K562 (cell line): ENCODE measurements at regions not wholly inside any gene's neighbourhood (a gene's known extent, or its start where the extent isn't known, plus 50 kb on each side); places are given as distances from the start of the nearest gene placed in this dataset.

Experiments used
- ATAC-seq: fragments of 200-7000 bp; cut with Tn5 transposase; 3 replicates; pipeline ENCODE4 v1.9.1; 2020; ENCODE audit warnings: moderate library complexity
- BruUV-seq: library from RNA; stranded (reverse); fragments of 400-500 nt; replicated peaks from 2 replicates; lab custom pipeline; 2021; lab: Mats Ljungman, UMichigan
- CTCF ChIA-PET: fragments of 300-600 bp; formaldehyde crosslinking; extraction: SDS; loops from one replicate; lab custom pipeline; 2021; ENCODE audit warnings: low intra/inter-chr PET ratio; lab: Yijun Ruan, JAX
- POLR2A ChIA-PET: fragments of 300-600, 350-650 bp; sonication (Branson Sonifier 250); formaldehyde crosslinking; extraction: SDS; loops from one replicate; lab custom pipeline; 2021; ENCODE audit warnings: antibody characterized with exemption, inconsistent platforms; lab: Yijun Ruan, JAX
- DNase-seq, 4 experiments: peaks; one replicate each; pipeline versions ENCODE4 v3.0.0 to v3.0.0-alpha.2; 2011 to 2018; ENCODE audit warnings: low spot score in 3 of 4, mixed read lengths in 3 of 4; ENCODE audit errors: extremely low read depth in 1 of 4
- FAIRE-seq: peaks from 2 replicates; lab custom pipeline; 2011; peaks lifted over from hg19 to GRCh38; lab: Jason Lieb, UNC
- H2AFZ ChIP-seq: 2 replicates; pipeline ENCODE4 v1.6.0; 2011; ENCODE audit warnings: low read depth, low read length, control low read depth, inconsistent platforms
- H3K27ac ChIP-seq: fragments of 200-600 bp; 3 replicates; pipeline ENCODE4 v1.8.0; 2011; ENCODE audit warnings: low read depth, mild to moderate bottlenecking, control low read depth, inconsistent platforms, low read length, moderate library complexity, mixed read lengths; ENCODE audit errors: extremely low read depth
- H3K27me3 ChIP-seq, 2 experiments: fragments of 300-600 bp in 1 of 2; 2 replicates in 1 of 2; 3 replicates in 1 of 2; pipeline versions ENCODE4 v1.6.0 to v1.8.0; 2011; ENCODE audit warnings: inconsistent platforms in 2 of 2, low read length in 2 of 2, mild to moderate bottlenecking in 1 of 2, mixed read lengths in 1 of 2, moderate library complexity in 1 of 2; ENCODE audit not compliant: control insufficient read depth in 2 of 2, insufficient read depth in 2 of 2
- H3K36me3 ChIP-seq: fragments of 300-600 bp; 3 replicates; pipeline ENCODE4 v1.8.0; 2011; ENCODE audit warnings: mild to moderate bottlenecking, low read length, inconsistent platforms; ENCODE audit not compliant: control insufficient read depth, insufficient read depth
- H3K4me1 ChIP-seq, 2 experiments: fragments of 200-600 bp in 1 of 2; replicated peaks in 1 of 2; 2 replicates in 1 of 2; 3 replicates in 1 of 2; pipeline versions ENCODE4 v1.5.1 to v1.8.0; 2011; ENCODE audit warnings: inconsistent platforms in 2 of 2, low read length in 2 of 2, mild to moderate bottlenecking in 1 of 2, mixed read lengths in 1 of 2, moderate library complexity in 1 of 2; ENCODE audit not compliant: control insufficient read depth in 2 of 2, insufficient read depth in 2 of 2
- H3K4me2 ChIP-seq: 2 replicates; pipeline ENCODE4 v1.6.1; 2011; ENCODE audit warnings: low read length, control low read depth, inconsistent platforms, mixed read lengths; ENCODE audit not compliant: insufficient read depth
- H3K4me3 ChIP-seq: fragments of 200-600 bp; sonication (generic), shearing (Covaris generic); 2 replicates; pipeline ENCODE4 v1.5.1; 2016; ENCODE audit warnings: control low read depth, inconsistent platforms
- H3K79me2 ChIP-seq: fragments of 200-600 bp; 3 replicates; pipeline ENCODE4 v1.8.0; 2011; ENCODE audit warnings: low read length, inconsistent platforms; ENCODE audit not compliant: control insufficient read depth, insufficient read depth
- H3K9ac ChIP-seq, 2 experiments: 2 replicates each; pipeline versions ENCODE4 v1.6.0 to v1.6.1; 2011; ENCODE audit warnings: low read depth in 2 of 2, low read length in 2 of 2, control low read depth in 1 of 2, inconsistent platforms in 1 of 2, mild to moderate bottlenecking in 1 of 2, mixed read lengths in 1 of 2; ENCODE audit not compliant: insufficient read depth in 1 of 2
- H3K9me1 ChIP-seq: one replicate; pipeline ENCODE4 v1.6.0; 2011; ENCODE audit warnings: inconsistent platforms, mild to moderate bottlenecking, low read length, moderate library complexity; ENCODE audit not compliant: control insufficient read depth, insufficient read depth
- H3K9me3 ChIP-seq: replicated peaks from 2 replicates; pipeline ENCODE4 v1.5.1; 2011; ENCODE audit warnings: low read depth, low read length, inconsistent platforms; ENCODE audit not compliant: control insufficient read depth, insufficient read depth
- H4K20me1 ChIP-seq: replicated peaks from 2 replicates; pipeline ENCODE4 v1.6.1; 2011; ENCODE audit warnings: low read length, inconsistent platforms, mixed read lengths; ENCODE audit not compliant: control insufficient read depth, insufficient read depth
- ATF3 ChIP-seq, 2 experiments: fragments of 450-650 bp in 1 of 2; sonication (generic) in 1 of 2; formaldehyde crosslinking in 1 of 2; IDR thresholded peaks in 1 of 2; conservative IDR thresholded peaks in 1 of 2; 2 replicates each; pipeline versions ENCODE4 v1.6.1 to v1.8.1; 2016 to 2023; ENCODE audit warnings: mild to moderate bottlenecking in 2 of 2, moderate library complexity in 2 of 2, inconsistent platforms in 1 of 2, missing genetic modification reagents in 1 of 2
- CTBP1 ChIP-seq: fragments of 450-650 bp; IDR thresholded peaks from 2 replicates; pipeline ENCODE4 v1.6.1; 2016; ENCODE audit warnings: borderline replicate concordance
- DNMT1 ChIP-seq: fragments of 450-650 bp; IDR thresholded peaks from 2 replicates; pipeline ENCODE4 v1.6.1; 2016; ENCODE audit warnings: antibody characterized with exemption, mild to moderate bottlenecking
- FOS ChIP-seq: IDR thresholded peaks from 3 replicates; pipeline ENCODE4 v1.6.1; 2011; ENCODE audit not compliant: insufficient read length; ENCODE audit errors: extremely low read depth
- PML ChIP-seq: IDR thresholded peaks from 2 replicates; pipeline ENCODE4 v1.6.1; 2012; ENCODE audit warnings: low read length, inconsistent platforms
- ZNF764 ChIP-seq: fragments of 250-450 bp; sonication (Bioruptor Pico); IDR thresholded peaks from 2 replicates; pipeline ENCODE4 v1.4.0; 2020; ENCODE audit warnings: low read depth, mild to moderate bottlenecking, moderate library complexity
- WGBS: fragments of 100-300 bp; shearing (Covaris generic); methylation state at CpG from one replicate; pipeline ENCODE4 v1.1.6; 2016; ENCODE audit warnings: low coverage, mixed read lengths; ENCODE audit not compliant: insufficient coverage; ENCODE audit errors: missing lambda C conversion rate; 5-methylcytosine and 5-hydroxymethylcytosine counted together
- in situ Hi-C: fragments of 300-500 bp; cut with MboI; formaldehyde crosslinking; loops from 4 replicates; pipeline ENCODE4 v1.15.0; 2018; ENCODE audit warnings: inconsistent platforms, mixed read lengths
- intact Hi-C: fragments of 100-400 bp; cut with micrococcal nuclease; formaldehyde crosslinking; loops from 2 replicates; pipeline ENCODE4 v1.14.2; 2022

DNA sequence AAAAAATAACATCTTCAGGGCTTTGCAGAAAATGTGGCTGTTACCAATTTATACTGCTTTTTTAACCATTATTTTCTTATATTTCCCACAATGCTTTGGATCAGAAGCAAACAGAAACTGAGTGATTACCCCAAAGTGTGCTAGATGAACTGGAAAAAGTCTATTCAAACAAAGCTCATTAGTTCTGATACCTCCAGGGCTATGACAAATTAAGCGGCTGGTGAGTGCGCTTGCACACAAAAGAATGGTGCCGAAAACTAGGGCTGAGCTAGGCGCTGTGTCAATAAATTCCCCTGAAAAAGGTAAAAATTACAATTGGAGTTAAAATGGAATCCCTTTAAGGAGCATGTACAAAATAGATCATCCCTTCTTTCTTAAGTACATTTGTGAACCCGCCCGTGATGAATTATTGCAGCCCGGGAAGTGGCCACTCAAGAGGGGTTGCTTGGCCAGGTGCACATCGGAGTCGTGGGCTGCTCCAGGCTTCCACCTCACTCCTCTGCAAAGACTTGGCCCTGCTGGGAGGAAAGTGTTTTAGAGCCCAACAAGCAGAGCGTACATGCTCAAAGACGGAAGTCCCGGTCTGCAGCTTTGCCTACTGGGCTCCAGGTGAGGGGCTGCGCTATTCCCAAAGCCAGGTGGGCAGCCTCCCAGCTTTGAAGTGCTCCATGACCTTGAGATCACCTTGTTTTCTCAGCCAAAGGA, 164.0 kb upstream of the ZNF507 start:
- CTCF ChIA-PET = no interaction called here
- POLR2A ChIA-PET = no interaction called here
- intact Hi-C loops (no loop called here), in situ Hi-C loops (no loop called here)
- Histone ChIP-seq H3K4me1 (no peaks in the 10 kb centered on the region), H3K4me2 (no peak overlapping the region), H3K9ac (no peak overlapping the region), H3K9me3 (no peaks in the 10 kb centered on the region), H3K4me3 (no peak overlapping the region), H3K36me3 (no peaks in the 10 kb centered on the region), H4K20me1 (no peaks in the 10 kb centered on the region), H3K79me2 (no peaks in the 10 kb centered on the region), H2AFZ (no peak overlapping the region), H3K27me3 (no peaks in the 10 kb centered on the region), H3K27ac (no peak overlapping the region), H3K9me1 (no peaks in the 10 kb centered on the region)
- WGBS = 2% methylated on average over 13 of the region's 13 CpGs
- FAIRE-seq (no peak), DNase-seq (no peak), ATAC-seq (no peak)
- BruUV-seq = no TSS peak
- TF ChIP-seq ZNF764 (CRISPR knock-in tag) = no peak
- no peak for TF ChIP-seq PML
- no peak for TF ChIP-seq DNMT1
- no peak for TF ChIP-seq ATF3 (IDR thresholded peaks at IDR 0.05)
- no peak for TF ChIP-seq ATF3 (CRISPR knock-in tag; conservative IDR thresholded peaks at IDR 0.05)
- no peak for TF ChIP-seq CTBP1
- TF ChIP-seq FOS = no peak
